ENCODE measurements at regions not wholly inside any gene's neighbourhood (a gene's known extent, or its start where the extent isn't known, plus 50 kb on each side); places are given as distances from the start of the nearest gene placed in this dataset.
A peak's percentile ranks its signal among the peaks of the same experiment; 100 is the strongest.

- H3K27ac ChIP-seq = no peak overlapping the region
- no peak for TF ChIP-seq ZFX (IDR thresholded peaks at IDR 0.05)
Observed at GRCh38 chr5:8473016-8473415, 604.1 kb downstream of the MTRR start.

DNA sequence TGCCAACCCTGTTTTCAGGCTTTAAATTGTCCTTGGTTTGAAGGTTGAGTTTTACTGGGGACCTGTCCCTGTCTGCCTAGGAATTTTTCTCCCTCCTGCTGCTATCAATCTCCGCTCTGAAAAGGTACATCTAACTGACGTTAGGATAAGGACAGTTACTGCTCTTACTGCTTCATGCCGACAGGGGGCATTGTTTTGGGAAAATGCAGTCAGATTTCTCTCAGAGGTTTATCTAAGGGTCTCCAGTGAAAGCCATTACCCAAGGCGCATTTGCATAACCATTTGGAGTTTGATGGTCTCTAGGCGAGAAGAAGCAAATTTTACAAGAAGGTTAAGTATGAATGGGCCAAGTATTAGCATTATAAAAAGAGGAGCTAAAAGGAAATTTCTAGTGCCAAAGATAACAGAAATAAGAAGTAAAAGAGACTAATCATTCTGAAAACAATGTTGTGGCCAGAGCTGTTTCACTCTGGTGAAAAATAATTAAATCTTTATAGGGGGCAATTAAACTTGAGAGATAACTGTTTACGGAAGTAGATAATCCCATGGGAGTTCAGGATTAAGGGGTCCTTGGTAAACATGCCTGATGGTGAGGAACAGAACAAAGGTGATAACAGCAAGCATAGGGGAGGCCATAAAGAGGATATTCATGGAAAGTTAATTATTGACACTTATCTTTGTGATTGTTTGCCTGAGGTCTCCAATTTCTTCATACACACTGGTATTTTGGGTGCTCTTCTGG is 605.0 kb downstream of the MTRR start:
- H3K27ac ChIP-seq = no peak overlapping the region
- no peak for TF ChIP-seq ZFX (IDR thresholded peaks at IDR 0.05)
- peak; percentile 51 for TF ChIP-seq CTCF (conservative IDR thresholded peaks at IDR 0.05)

- H3K27ac ChIP-seq = no peak overlapping the region
- TF ChIP-seq ZFX (IDR thresholded peaks at IDR 0.05) = no peak
- no peak for TF ChIP-seq CTCF (conservative IDR thresholded peaks at IDR 0.05)
Observed at GRCh38 chr5:8474569-8474930, 605.6 kb downstream of the MTRR start.

GRCh38 chr5:8478326-8478725 is 609.4 kb downstream of the MTRR start:
- no peak for TF ChIP-seq ZFX (IDR thresholded peaks at IDR 0.05)
- no peak overlapping the region for H3K27ac ChIP-seq

- no peak overlapping the region for H3K27ac ChIP-seq
- no peak for TF ChIP-seq ZFX (IDR thresholded peaks at IDR 0.05)
- no peak for TF ChIP-seq CTCF (conservative IDR thresholded peaks at IDR 0.05)
Observed at GRCh38 chr5:8481007-8481406, 612.1 kb downstream of the MTRR start.

DNA sequence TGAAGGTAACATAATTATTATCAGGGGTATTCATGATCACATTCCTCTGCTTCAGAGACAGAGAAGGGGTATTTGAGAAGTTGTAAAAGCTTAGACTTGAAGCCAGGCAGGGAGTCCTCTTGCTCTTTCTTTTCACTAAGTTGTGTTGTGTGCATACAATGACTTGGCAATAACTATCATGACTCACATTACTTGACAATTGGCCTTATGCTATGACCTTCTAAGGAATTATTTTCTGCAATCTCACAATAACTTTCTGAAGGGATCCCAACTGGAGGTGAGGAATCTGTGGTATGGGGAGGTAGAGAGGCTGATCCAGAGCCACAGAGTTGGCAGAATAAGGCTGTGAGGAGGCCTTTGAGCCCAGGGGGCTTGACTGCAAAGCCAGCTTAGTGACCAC is 622.3 kb downstream of the MTRR start:
- TF ChIP-seq CTCF (conservative IDR thresholded peaks at IDR 0.05) (no peak), ZFX (IDR thresholded peaks at IDR 0.05) (no peak)

GRCh38 chr5:8493176-8493575 is 624.2 kb downstream of the MTRR start:
- H3K27ac ChIP-seq = no peak overlapping the region
- no peak for TF ChIP-seq CTCF (conservative IDR thresholded peaks at IDR 0.05)
- no peak for TF ChIP-seq ZFX (IDR thresholded peaks at IDR 0.05)

More for the DNA sequence above, 622.3 kb downstream of the MTRR start:
- no peak overlapping the region for H3K27ac ChIP-seq

GRCh38 chr5:8500426-8500825 is 631.5 kb downstream of the MTRR start:
- no peak overlapping the region for H3K27ac ChIP-seq
- TF ChIP-seq ZFX (IDR thresholded peaks at IDR 0.05) (no peak), CTCF (conservative IDR thresholded peaks at IDR 0.05) (no peak)

Data from C4-2B (cell line).